Activated CD8-positive, alpha-beta memory T cell treated with anti-CD3 and anti-CD28 coated beads, Interleukin-2, amount 50 U/mL, for 4 hours (primary cell): ENCODE measurements at regions not wholly inside any gene's neighbourhood (a gene's known extent, or its start where the extent isn't known, plus 50 kb on each side); places are given as distances from the start of the nearest gene placed in this dataset.
"Not testable (repeated sequence)": the region's sequence is repeated elsewhere in the genome, so short reads cannot be mapped to it uniquely, and the experiment has no call there.

Experiments
- DNase-seq: peaks from one replicate; pipeline ENCODE4 v3.0.0-alpha.2; 2020

DNA sequence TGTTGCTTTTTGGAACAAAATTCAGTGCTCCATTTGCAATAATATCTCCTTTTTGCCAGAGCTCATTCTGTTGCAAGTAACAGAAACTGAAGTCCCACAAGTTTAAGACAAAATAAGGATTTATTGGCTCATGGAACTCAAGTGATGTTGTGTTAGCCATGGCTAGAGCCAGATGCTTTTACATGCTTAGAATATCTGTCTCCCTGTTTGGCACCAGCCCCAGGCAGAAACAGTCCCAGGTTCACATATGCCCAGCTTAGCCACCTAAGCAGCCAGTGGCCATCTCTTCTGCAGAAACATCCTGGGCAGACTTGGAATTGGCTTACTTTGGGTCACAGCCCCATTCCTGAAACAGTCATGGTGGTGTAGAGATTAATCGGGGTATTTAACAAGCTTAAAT, 540.9 kb upstream of the SGCD start:
- DNase-seq: no peak

DNA sequence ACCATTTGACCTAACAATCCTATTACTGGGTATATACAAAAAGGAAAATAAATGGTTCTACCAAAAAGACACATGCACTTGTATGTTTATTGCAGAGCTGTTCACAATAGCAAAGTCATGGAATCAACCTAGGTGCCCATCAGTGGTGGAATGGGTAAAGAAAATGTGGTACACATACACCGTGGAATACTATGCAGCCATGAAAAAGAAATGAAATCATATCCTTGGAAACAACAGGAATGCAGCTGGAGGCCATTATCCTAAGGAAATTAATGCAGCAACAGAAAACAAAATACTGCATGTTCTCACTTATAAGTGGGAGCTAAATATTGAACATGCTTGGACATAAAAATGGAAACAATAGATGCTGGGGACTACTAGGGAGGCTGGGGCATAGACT, 534.1 kb upstream of the SGCD start:
- DNase-seq: no peak

DNA sequence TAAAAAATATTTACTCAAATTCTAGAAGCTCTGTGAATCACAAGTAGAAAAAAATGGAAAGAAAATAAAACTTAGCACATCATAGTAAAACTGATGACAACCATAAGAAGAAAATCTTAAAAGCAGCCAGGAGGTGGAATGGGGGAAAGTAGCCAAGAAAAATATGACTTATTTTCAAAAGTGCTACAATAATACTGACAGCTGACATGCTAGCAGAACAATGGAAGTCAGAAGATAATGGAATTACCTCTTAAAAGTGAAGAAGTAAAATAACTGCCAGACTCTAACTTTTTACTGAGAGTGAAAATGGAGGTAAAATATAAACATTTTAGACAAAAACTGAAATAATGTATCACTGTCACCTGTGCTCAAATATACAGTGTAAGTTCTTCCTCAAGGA, 532.2 kb upstream of the SGCD start:
- no peak for DNase-seq

GRCh38 chr5:155799308-155799707, 527.7 kb upstream of the SGCD start:
- DNase-seq: no peak

DNA sequence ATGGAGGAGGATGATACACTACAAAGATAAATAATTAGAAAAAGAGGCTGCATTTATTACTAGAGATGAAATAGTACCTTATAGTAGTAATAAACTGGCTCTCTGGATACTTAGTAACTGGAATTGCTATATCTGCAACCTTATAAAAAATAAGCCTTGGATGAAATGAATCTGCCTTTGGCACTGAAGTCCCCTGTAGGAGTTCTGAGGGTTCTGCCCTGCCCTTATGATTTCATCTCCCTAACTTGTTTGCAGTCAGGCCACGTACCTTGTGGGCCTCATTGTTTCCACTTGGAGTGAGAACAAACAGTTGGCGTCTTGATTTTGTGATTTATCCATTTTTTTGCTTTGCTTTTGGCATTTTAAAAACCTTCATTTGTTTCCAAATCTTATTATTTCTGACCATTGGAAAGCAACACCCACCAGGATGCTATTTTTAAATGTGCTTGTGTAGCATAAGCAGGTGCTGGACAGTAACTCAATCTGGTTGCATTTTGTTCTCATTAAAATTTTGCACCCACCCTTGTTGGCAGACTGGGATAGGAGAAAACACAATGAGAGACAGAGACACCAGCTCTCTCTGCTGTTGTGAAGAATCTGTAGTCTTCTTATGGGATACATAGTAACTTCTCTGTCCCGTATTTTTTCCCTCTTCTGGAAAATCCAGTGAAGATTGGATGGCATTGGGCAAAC, 518.9 kb upstream of the SGCD start:
- no peak for DNase-seq

GRCh38 chr5:155815248-155815647, 511.7 kb upstream of the SGCD start:
- DNase-seq: no peak

DNA sequence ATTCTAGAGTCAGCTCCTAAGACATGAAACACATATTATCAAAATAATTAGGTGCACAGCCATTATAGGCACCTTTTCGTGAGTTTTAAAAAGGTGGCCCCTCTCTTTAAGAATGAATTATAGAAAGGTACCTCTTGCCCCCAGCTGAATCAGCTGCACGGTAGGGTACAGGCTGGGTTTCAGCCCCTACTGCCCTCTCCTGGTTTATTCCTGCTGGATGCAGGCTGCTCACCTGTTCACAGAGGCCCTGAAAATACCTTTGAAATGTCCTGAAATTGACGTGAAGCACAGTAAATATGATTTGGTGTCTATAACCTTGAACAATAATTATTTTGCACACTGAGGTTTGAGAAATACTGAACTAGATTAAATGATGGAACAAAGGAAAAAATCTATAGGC, 504.8 kb upstream of the SGCD start:
- no peak for DNase-seq

GRCh38 chr5:155826611-155827507, 500.1 kb upstream of the SGCD start:
- no peak for DNase-seq

DNA sequence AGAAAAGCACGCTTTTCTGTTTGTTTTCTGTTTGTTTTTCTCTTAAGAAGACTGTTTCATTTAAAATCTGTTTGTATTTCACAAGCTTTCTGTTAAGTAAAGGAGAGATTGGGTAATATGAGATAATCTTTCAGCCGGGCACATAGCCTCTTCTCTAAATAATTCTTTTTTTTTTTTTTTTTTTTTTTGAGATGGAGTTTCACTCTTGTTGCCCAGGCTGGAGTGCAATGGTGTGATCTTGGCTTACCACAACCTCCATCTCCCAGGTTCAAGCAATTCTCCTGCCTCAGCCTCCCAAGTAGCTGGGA, 499.5 kb upstream of the SGCD start:
- DNase-seq: not testable (repeated sequence)

GRCh38 chr5:155827949-155828348, 499.0 kb upstream of the SGCD start:
- no peak for DNase-seq

GRCh38 chr5:155831491-155831890, 495.5 kb upstream of the SGCD start:
- no peak for DNase-seq

DNA sequence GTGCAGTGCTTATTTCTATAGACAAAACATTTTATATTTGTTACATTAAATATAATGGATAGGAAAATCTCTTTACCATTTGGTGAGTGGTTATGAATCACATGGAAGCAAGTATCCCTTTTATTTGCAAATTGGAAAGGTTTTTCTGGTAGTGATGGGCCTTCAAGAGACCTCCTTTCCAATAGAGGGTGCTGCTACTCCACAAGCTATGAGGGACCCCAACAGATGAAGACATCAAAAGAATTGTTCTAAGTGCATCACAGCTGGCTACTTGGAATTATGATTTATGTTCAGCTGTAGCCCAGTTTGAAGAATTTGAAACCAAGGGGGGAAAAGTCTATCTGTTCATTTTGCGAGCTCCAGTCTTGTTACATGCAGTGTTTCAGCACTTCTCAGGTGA, 493.7 kb upstream of the SGCD start:
- DNase-seq: no peak

GRCh38 chr5:155834271-155834975, 492.5 kb upstream of the SGCD start:
- DNase-seq: no peak

DNA sequence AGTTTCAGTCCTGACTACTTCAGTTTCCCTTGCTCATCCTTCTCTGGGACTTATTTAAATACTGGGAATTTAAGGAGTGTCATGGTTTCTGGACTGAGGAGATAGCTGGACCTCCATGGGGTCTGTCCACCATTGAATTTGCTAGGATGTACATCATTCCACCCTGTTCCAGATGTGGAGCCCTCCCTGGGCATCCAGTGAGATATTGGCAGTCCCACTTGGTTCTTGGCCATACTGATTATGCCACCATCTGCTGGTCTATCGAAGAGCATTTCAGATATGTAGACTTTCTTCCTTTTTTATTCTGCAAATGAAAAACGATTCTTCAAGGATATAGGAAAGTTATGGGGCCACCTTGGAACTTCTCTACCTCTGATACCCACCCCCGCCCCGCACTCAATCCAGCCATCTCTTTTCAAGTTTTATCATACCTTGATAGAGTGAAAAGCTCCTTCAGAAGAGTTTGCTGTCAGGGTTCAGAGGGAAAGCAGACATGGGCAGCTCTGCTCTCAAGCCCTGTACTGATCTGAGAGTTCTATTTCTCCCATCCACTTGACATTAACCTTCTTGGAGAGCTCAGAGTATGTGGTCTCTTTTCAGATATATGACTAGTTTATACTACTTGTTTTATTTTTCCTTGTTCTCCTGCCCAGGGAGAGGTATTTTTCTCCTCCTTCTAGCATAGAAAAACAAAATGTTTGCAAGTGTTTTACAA, 490.7 kb upstream of the SGCD start:
- DNase-seq: no peak

GRCh38 chr5:155838394-155838793, 488.6 kb upstream of the SGCD start:
- DNase-seq: no peak

- no peak for DNase-seq
Measured at GRCh38 chr5:155839251-155840037, 487.5 kb upstream of the SGCD start.

DNA sequence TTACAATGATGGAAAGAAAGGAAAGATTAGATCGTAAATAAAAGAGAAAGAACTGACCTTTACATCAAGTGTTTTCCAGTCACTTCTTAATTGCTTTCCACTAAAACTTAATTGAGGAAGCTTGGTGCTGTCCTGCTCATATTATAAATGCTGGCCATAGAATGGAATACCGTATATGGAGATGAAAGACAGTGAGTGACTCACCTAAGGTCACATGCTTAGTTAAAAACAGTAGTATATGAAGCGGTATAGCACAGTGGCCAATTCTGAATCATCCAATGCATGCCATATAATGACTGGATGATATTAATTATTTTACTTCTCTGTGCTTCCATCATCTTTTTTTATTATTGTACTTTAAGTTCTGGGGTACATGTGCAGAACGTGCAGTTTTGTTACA, 482.4 kb upstream of the SGCD start:
- no peak for DNase-seq

DNA sequence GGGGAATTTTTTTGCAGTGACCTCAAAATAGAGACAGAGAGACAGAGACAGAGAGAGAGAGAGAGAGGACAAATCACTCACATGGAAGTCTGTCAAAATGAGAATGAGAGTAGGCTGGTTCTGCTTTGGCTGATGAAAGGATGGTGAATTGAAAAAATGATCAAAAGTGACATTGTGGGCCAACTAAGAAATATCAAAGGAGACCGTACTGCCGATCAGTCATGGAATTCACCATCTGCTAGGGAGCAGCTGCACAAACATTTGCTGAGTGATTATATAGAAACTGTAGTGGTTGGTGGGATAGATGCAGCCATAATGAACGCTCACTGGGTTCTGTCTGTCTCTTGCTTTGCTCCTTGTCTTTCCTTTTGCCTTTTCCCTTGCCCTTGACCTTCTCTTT, 476.6 kb upstream of the SGCD start:
- no peak for DNase-seq

- no peak for DNase-seq
Measured at GRCh38 chr5:155866971-155867370, 460.0 kb upstream of the SGCD start.

- no peak for DNase-seq
Measured at GRCh38 chr5:155867522-155868088, 459.4 kb upstream of the SGCD start.

DNA sequence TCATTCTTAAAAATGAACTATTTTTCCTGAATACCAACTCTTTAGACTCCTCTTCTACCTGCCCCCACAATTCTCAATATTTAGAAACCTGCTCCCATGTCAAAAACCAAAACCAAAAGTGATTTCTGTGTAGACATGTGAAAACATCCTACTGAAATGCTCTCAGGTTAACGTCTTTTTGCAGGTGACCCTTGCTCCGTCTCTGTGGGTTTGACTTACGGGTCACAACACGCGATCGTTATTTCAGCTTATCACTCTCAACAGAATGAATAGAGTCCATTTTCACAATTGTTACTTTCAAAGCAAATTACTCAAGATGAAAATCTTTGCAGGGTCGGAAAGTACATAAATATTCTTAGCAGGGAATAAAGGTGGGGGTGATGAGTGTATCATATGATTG, 456.3 kb upstream of the SGCD start:
- no peak for DNase-seq

GRCh38 chr5:155871623-155872022, 455.3 kb upstream of the SGCD start:
- DNase-seq: no peak
